ENCODE measurements at regions not wholly inside any gene's neighbourhood (a gene's known extent, or its start where the extent isn't known, plus 50 kb on each side); places are given as distances from the start of the nearest gene placed in this dataset.

DNA sequence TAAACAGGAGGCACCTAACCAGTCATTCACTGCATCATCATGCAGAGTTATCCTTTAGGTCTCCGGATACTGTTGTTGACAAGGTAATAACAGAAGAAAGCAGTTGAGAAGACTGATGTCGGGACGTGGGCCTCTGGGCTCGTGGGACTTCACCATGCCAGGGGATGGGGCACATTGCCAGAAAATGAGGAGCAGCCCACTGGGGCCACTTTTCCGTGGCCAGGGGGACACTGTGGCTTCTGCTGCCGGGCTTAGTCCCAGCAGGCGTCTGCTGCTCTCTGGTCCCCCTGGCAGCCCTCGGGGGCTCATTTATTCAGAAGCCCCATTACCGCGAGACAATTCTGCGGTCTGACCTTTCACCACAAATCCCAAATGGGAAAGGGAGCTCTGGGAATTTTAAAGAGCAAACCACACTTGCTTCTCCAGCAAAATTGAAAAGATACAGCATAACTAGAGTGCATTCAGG, 201.2 kb downstream of the DAD1 start:
- Histone ChIP-seq H4K20me1 (ENCODE audit: insufficient read depth) (no peaks in the 10 kb centered on the region), H3K79me2 (ENCODE audit: insufficient read depth) (no peaks in the 10 kb centered on the region), H3F3A (ENCODE audit: insufficient read depth) (no peaks in the 10 kb centered on the region), H3K27me3 (replicated peaks; ENCODE audit: insufficient read depth) (peaks cover 35% of the 10 kb centered on the region), H2AFZ (no peak overlapping the region), H3K4me3 (no peak overlapping the region), H3K4me1 (ENCODE audit: insufficient read depth) (no peaks in the 10 kb centered on the region), H3K9me2 (ENCODE audit: insufficient read depth) (no peaks in the 10 kb centered on the region), H3K9ac (no peak overlapping the region), H3K27ac (no peak overlapping the region), H3K36me3 (ENCODE audit: low read depth) (no peaks in the 10 kb centered on the region), H3K9me3 (ENCODE audit: low read depth) (no peaks in the 10 kb centered on the region), H3K4me2 (ENCODE audit: unreplicated experiment) (no peak overlapping the region)
- 27 to 29% methylated on average over 11 of the region's 11 CpGs for WGBS, 2 experiments (ENCODE audit: low coverage in 1 of 2, low lambda C conversion rate in 2 of 2, missing lambda C conversion rate in 2 of 2)
- TF ChIP-seq EZH2 (IDR thresholded peaks at IDR 0.05; ENCODE audit: insufficient read depth, poor library complexity, severe bottlenecking) (no peak), EZH2phosphoT487 (IDR thresholded peaks at IDR 0.05; ENCODE audit: insufficient read depth, low read depth) (no peak)
- DNase-seq = no peak
- in situ Hi-C loops (cut with MboI) = loop anchor here (25.0 kb wide), 1 partner anchor 274 kb away; no protein-coding TSS in a partner anchor

DNA sequence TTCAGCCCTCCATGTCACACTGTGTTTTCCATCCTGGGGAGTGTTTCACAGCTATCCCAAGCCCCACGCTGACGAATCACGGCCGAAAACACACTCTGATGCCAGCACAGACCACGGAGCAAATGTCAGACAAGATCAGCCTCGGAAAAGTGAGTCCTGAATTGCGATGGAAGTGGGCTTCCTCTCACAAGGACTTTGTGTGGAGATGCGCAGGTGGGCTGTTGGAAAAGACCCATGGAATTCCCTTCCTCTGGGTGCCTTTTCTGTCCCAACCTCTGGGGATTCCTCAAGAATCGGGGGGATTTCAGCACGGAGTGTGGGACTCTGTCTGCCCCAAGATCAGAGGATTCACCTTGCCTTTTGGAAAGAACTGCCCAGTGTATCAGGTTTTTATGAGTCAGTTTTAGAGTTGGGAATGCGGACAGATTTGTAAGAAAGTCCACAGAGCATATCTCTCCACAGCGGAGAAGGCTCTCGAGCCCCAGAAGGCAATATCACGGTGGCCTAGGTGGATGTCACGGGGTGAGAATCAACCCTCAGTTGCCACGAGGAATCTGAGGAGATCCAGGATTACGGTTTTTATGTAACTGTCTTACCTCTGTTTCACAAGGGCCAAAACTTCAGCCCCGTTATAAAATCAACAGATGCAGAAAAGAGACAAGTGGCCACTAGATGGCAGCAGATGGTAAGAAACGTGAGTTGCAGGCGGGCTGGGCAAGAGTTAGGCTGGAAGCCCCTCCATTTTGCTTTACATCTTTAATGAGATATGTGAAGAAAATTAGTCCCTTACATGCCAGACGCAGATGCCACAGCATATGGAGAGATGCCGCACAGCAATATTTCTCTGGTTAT, 201.9 kb downstream of the DAD1 start:
- Histone ChIP-seq H3K9me3 (ENCODE audit: low read depth) (no peaks in the 10 kb centered on the region), H3K4me2 (ENCODE audit: unreplicated experiment) (no peak overlapping the region), H3K27ac (no peak overlapping the region), H3K4me1 (ENCODE audit: insufficient read depth) (no peaks in the 10 kb centered on the region), H2AFZ (no peak overlapping the region), H3K9me2 (ENCODE audit: insufficient read depth) (no peaks in the 10 kb centered on the region), H4K20me1 (ENCODE audit: insufficient read depth) (no peaks in the 10 kb centered on the region), H3K27me3 (replicated peaks; ENCODE audit: insufficient read depth) (peaks cover 39% of the 10 kb centered on the region), H3K36me3 (ENCODE audit: low read depth) (no peaks in the 10 kb centered on the region), H3F3A (ENCODE audit: insufficient read depth) (no peaks in the 10 kb centered on the region), H3K79me2 (ENCODE audit: insufficient read depth) (no peaks in the 10 kb centered on the region), H3K4me3 (no peak overlapping the region), H3K9ac (no peak overlapping the region)
- DNase-seq = peak; percentile 80
- in situ Hi-C loops (cut with MboI) = loop anchor here (25.0 kb wide), 1 partner anchor 275 kb away; no protein-coding TSS in a partner anchor
- WGBS, 2 experiments (ENCODE audit: low coverage in 1 of 2, low lambda C conversion rate in 2 of 2, missing lambda C conversion rate in 2 of 2) = 45 to 47% methylated on average over 22 of the region's 22 CpGs
- TF ChIP-seq EZH2 (IDR thresholded peaks at IDR 0.05; ENCODE audit: insufficient read depth, poor library complexity, severe bottlenecking) = no peak
- TF ChIP-seq EZH2phosphoT487 (IDR thresholded peaks at IDR 0.05; ENCODE audit: insufficient read depth, low read depth) = no peak

DNA sequence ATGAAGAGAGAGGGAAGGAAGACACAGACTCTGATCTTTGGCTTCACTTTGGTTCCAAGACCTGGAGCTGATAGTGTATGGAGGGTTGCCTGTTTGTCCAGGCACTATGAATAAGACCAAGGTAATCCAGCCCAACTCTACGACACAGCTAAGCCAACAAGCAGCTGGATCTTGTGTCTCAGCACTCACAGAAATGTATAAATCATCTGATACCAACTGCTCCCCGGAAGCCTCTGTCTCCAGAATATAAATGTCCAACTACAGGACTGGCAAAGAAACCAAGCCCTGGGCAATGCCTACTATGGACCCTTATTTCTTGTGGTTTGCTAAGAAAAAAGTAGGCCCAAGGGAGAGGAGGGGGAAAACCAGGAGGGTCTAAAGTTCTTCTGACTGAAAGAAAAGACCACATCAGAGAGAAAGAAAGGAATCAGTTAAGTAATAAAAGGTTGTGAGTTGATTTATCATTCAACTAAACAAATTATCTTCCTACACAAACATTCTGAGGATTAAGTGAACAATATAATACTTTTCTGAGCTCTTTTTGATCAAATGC, 204.0 kb downstream of the DAD1 start:
- in situ Hi-C loops (cut with MboI) = loop anchor here (25.0 kb wide), 1 partner anchor 277 kb away; no protein-coding TSS in a partner anchor
- peaks cover 11% of the 10 kb centered on the region for H3K4me1 ChIP-seq (ENCODE audit: insufficient read depth)
- no peak overlapping the region for H3K4me2 ChIP-seq (ENCODE audit: unreplicated experiment)
- no peaks in the 10 kb centered on the region for H4K20me1 ChIP-seq (ENCODE audit: insufficient read depth)
- H2AFZ ChIP-seq = no peak overlapping the region
- no peaks in the 10 kb centered on the region for H3K9me3 ChIP-seq (ENCODE audit: low read depth)
- 69 to 74% methylated on average over 2 of the region's 2 CpGs for WGBS, 2 experiments (ENCODE audit: low coverage in 1 of 2, low lambda C conversion rate in 2 of 2, missing lambda C conversion rate in 2 of 2)
- H3K27ac ChIP-seq = no peak overlapping the region
- H3K9ac ChIP-seq = no peak overlapping the region
- no peaks in the 10 kb centered on the region for H3K36me3 ChIP-seq (ENCODE audit: low read depth)
- no peaks in the 10 kb centered on the region for H3K79me2 ChIP-seq (ENCODE audit: insufficient read depth)
- TF ChIP-seq EZH2phosphoT487 (IDR thresholded peaks at IDR 0.05; ENCODE audit: insufficient read depth, low read depth) = no peak
- no peak for TF ChIP-seq EZH2 (IDR thresholded peaks at IDR 0.05; ENCODE audit: insufficient read depth, poor library complexity, severe bottlenecking)
- no peak for DNase-seq
- H3K4me3 ChIP-seq = no peak overlapping the region
- peaks cover 7% of the 10 kb centered on the region for H3F3A ChIP-seq (ENCODE audit: insufficient read depth)
- peaks cover 28% of the 10 kb centered on the region for H3K27me3 ChIP-seq (replicated peaks; ENCODE audit: insufficient read depth)
- no peaks in the 10 kb centered on the region for H3K9me2 ChIP-seq (ENCODE audit: insufficient read depth)

DNA sequence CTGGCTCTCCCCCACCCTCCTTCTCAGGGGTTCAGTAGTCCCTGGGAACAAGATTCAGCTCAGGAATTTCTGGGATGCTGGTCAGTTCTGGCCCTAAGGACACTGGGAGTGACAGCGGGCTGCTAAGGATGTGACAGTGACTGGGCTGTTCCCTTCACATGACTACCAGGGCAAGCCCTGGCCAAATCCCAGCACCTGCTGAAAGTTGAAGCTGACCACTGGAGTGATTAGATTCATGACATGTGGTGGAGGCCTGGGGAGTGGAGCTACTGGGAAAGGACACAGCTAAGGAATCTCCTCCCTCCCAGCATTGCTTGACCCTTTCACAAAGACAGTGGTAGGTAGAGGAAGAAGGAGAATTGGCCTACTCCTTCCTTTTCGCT, 204.9 kb downstream of the DAD1 start:
- TF ChIP-seq EZH2 (IDR thresholded peaks at IDR 0.05; ENCODE audit: insufficient read depth, poor library complexity, severe bottlenecking) (no peak), EZH2phosphoT487 (IDR thresholded peaks at IDR 0.05; ENCODE audit: insufficient read depth, low read depth) (no peak)
- Histone ChIP-seq H3K4me3 (no peak overlapping the region), H3K27me3 (replicated peaks; ENCODE audit: insufficient read depth) (peaks cover 23% of the 10 kb centered on the region), H2AFZ (no peak overlapping the region), H3K4me2 (ENCODE audit: unreplicated experiment) (no peak overlapping the region), H3K9ac (no peak overlapping the region), H3K9me2 (ENCODE audit: insufficient read depth) (no peaks in the 10 kb centered on the region), H3K27ac (no peak overlapping the region), H4K20me1 (ENCODE audit: insufficient read depth) (no peaks in the 10 kb centered on the region), H3K9me3 (ENCODE audit: low read depth) (no peaks in the 10 kb centered on the region), H3K4me1 (ENCODE audit: insufficient read depth) (peaks cover 20% of the 10 kb centered on the region), H3K36me3 (ENCODE audit: low read depth) (no peaks in the 10 kb centered on the region), H3F3A (ENCODE audit: insufficient read depth) (peaks cover 15% of the 10 kb centered on the region), H3K79me2 (ENCODE audit: insufficient read depth) (no peaks in the 10 kb centered on the region)
- no peak for DNase-seq
- 79 to 84% methylated on average over 2 of the region's 2 CpGs for WGBS, 2 experiments (ENCODE audit: low coverage in 1 of 2, low lambda C conversion rate in 2 of 2, missing lambda C conversion rate in 2 of 2)
- in situ Hi-C loops (cut with MboI) = loop anchor here (25.0 kb wide), 1 partner anchor 278 kb away; no protein-coding TSS in a partner anchor

All from GM23248 (cell line).